CD14-positive monocyte (primary cell): ENCODE measurements at regions not wholly inside any gene's neighbourhood (a gene's known extent, or its start where the extent isn't known, plus 50 kb on each side); places are given as distances from the start of the nearest gene placed in this dataset.

Source experiments
- DNase-seq, 3 donors: peaks; one replicate each; pipeline ENCODE4 v3.0.0-alpha.2; 2011 to 2022
- H2AFZ ChIP-seq: 2 replicates; pipeline ENCODE4 v1.6.0; 2012; ENCODE audit warnings: mild to moderate bottlenecking, low read depth, low read length, inconsistent platforms; ENCODE audit not compliant: insufficient read depth, poor library complexity, severe bottlenecking
- H3K27ac ChIP-seq, 2 donors: 1 replicate in 1 of 2; 2 replicates in 1 of 2; pipeline ENCODE4 v1.5.1; 2012 to 2013; ENCODE audit warnings: low read length in 2 of 2, control low read depth in 1 of 2, inconsistent platforms in 1 of 2, low read depth in 1 of 2, mild to moderate bottlenecking in 1 of 2
- H3K27me3 ChIP-seq, 2 donors: one replicate each; pipeline versions ENCODE4 v1.6.0 to v1.6.1; 2011 to 2013; ENCODE audit warnings: low read length in 2 of 2; ENCODE audit not compliant: control insufficient read depth in 2 of 2, insufficient read depth in 2 of 2
- H3K36me3 ChIP-seq, 2 donors: replicated peaks in 1 of 2; 1 replicate in 1 of 2; 2 replicates in 1 of 2; pipeline versions ENCODE4 v1.5.1 to v1.6.1; 2012 to 2013; ENCODE audit warnings: low read length in 2 of 2, control low read depth in 1 of 2, inconsistent platforms in 1 of 2, mild to moderate bottlenecking in 1 of 2; ENCODE audit not compliant: insufficient read depth in 2 of 2, control insufficient read depth in 1 of 2
- H3K4me1 ChIP-seq, 2 donors: 1 replicate in 1 of 2; 2 replicates in 1 of 2; pipeline versions ENCODE4 v1.5.1 to v1.6.1; 2012 to 2013; ENCODE audit warnings: low read length in 2 of 2, control low read depth in 1 of 2, inconsistent platforms in 1 of 2, mild to moderate bottlenecking in 1 of 2, moderate library complexity in 1 of 2; ENCODE audit not compliant: insufficient read depth in 2 of 2, control insufficient read depth in 1 of 2
- H3K4me2 ChIP-seq: replicated peaks from 2 replicates; pipeline ENCODE3; 2012; ENCODE audit warnings: low read length, moderate library complexity, mild to moderate bottlenecking; ENCODE audit not compliant: poor library complexity, severe bottlenecking; ENCODE audit errors: extremely low read depth
- H3K4me3 ChIP-seq, 3 experiments: fragments of 200-600 bp in 1 of 3; sonication (generic) in 1 of 3; replicated peaks in 1 of 3; 1 replicate in 2 of 3; 2 replicates in 1 of 3; pipeline ENCODE4 v1.5.1; 2011 to 2013; ENCODE audit warnings: low read length in 3 of 3, mild to moderate bottlenecking in 3 of 3, control low read depth in 2 of 3, low read depth in 2 of 3, inconsistent platforms in 1 of 3, moderate library complexity in 1 of 3
- H3K79me2 ChIP-seq: 2 replicates; pipeline ENCODE4 v1.6.0; 2012; ENCODE audit warnings: mild to moderate bottlenecking, control low read depth, inconsistent platforms, low read length, moderate library complexity; ENCODE audit not compliant: insufficient read depth
- H3K9ac ChIP-seq: 2 replicates; pipeline ENCODE4 v1.6.0; 2017; ENCODE audit warnings: low read length, mild to moderate bottlenecking; ENCODE audit not compliant: insufficient read depth, poor library complexity, severe bottlenecking
- H3K9me3 ChIP-seq, 2 donors: replicated peaks in 1 of 2; 1 replicate in 1 of 2; 2 replicates in 1 of 2; pipeline versions ENCODE4 v1.5.1 to v1.6.1; 2012 to 2013; ENCODE audit warnings: low read length in 2 of 2, control low read depth in 1 of 2; ENCODE audit not compliant: control insufficient read depth in 1 of 2, insufficient read depth in 1 of 2
- H4K20me1 ChIP-seq: 2 replicates; pipeline ENCODE4 v1.6.0; 2012; ENCODE audit warnings: mild to moderate bottlenecking, low read length, control low read depth, moderate library complexity; ENCODE audit not compliant: insufficient read depth
- H3K27ac Mint-ChIP-seq, 7 donors: one replicate each; pipeline ENCODE4 v1.8.0; 2020; ENCODE audit warnings: mild to moderate bottlenecking in 7 of 7, mixed read lengths in 7 of 7, moderate library complexity in 6 of 7, inconsistent platforms in 2 of 7
- H3K27me3 Mint-ChIP-seq, 3 donors: one replicate each; pipeline ENCODE4 v1.8.0; 2021 to 2022; ENCODE audit warnings: low read depth in 3 of 3, mild to moderate bottlenecking in 3 of 3, mixed read lengths in 3 of 3, moderate library complexity in 3 of 3, inconsistent platforms in 1 of 3
- H3K36me3 Mint-ChIP-seq, 2 donors: one replicate each; pipeline ENCODE4 v1.8.0; 2020; ENCODE audit warnings: mixed read lengths in 2 of 2, inconsistent platforms in 1 of 2, mild to moderate bottlenecking in 1 of 2
- H3K4me1 Mint-ChIP-seq: one replicate; pipeline ENCODE4 v1.8.0; 2020; ENCODE audit warnings: mild to moderate bottlenecking, mixed read lengths
- H3K4me3 Mint-ChIP-seq, 2 donors: one replicate each; pipeline ENCODE4 v1.8.0; 2020; ENCODE audit warnings: mild to moderate bottlenecking in 2 of 2, mixed read lengths in 2 of 2, moderate library complexity in 1 of 2
- H3K9me3 Mint-ChIP-seq, 7 donors: one replicate each; pipeline ENCODE4 v1.8.0; 2020 to 2022; ENCODE audit warnings: mixed read lengths in 7 of 7, mild to moderate bottlenecking in 6 of 7, moderate library complexity in 6 of 7, inconsistent platforms in 2 of 7
- CTCF ChIP-seq: fragments of 200-600 bp; IDR thresholded peaks from one replicate; pipeline ENCODE4 v1.8.0; 2022; ENCODE audit warnings: antibody characterized with exemption, mild to moderate bottlenecking
- WGBS: methylation state at CpG from one replicate; pipeline ENCODE4 v1.1.5; 2013; ENCODE audit warnings: missing lambda C conversion rate; ENCODE audit not compliant: insufficient coverage; 5-methylcytosine and 5-hydroxymethylcytosine counted together
- intact Hi-C, 2 donors: fragments of 100-400 bp; cut with micrococcal nuclease; formaldehyde crosslinking; loops; one replicate each; pipeline versions ENCODE4 v1.15.0 to v1.15.1; 2023

GRCh38 chr9:14520341-14520740 is 172.9 kb downstream of the ZDHHC21 start:
- Mint-ChIP-seq H3K27ac (no peak overlapping the region), H3K9me3 (peaks cover 0 to 3% (median 0%) of the 10 kb centered on the region in 7 donors), H3K36me3 (no peaks in the 10 kb centered on the region), H3K4me1 (no peaks in the 10 kb centered on the region), H3K4me3 (no peak overlapping the region), H3K27me3 (peaks cover 0 to 1% (median 0%) of the 10 kb centered on the region in 3 donors)
- WGBS: 80% methylated on average over 1 of the region's 2 CpGs
- no peak for TF ChIP-seq CTCF
- Histone ChIP-seq H4K20me1 (no peaks in the 10 kb centered on the region), H3K9me3 (no peaks in the 10 kb centered on the region), H3K4me3 (no peak overlapping the region), H2AFZ (no peak overlapping the region), H3K27ac (no peak overlapping the region), H3K27me3 (no peaks in the 10 kb centered on the region), H3K4me2 (no peak overlapping the region), H3K9ac (no peak overlapping the region), H3K4me1 (no peaks in the 10 kb centered on the region), H3K36me3 (no peaks in the 10 kb centered on the region), H3K79me2 (no peaks in the 10 kb centered on the region)
- DNase-seq: no peak
- intact Hi-C loops: no loop called here

GRCh38 chr9:14517154-14517906 is 175.9 kb downstream of the ZDHHC21 start:
- no peaks in the 10 kb centered on the region for H3K27me3 Mint-ChIP-seq
- H3K9me3 Mint-ChIP-seq: peaks cover 0 to 6% (median 0%) of the 10 kb centered on the region in 7 donors
- no peak overlapping the region for H3K4me2 ChIP-seq
- H3K27ac ChIP-seq: no peak overlapping the region
- no peaks in the 10 kb centered on the region for H3K27me3 ChIP-seq
- no peak for DNase-seq
- WGBS: 85% methylated on average over 3 of the region's 4 CpGs
- no peaks in the 10 kb centered on the region for H3K36me3 Mint-ChIP-seq
- H4K20me1 ChIP-seq: no peaks in the 10 kb centered on the region
- no peak overlapping the region for H3K4me3 ChIP-seq
- no peaks in the 10 kb centered on the region for H3K36me3 ChIP-seq
- no peak for TF ChIP-seq CTCF
- H3K4me1 ChIP-seq: no peaks in the 10 kb centered on the region
- H2AFZ ChIP-seq: no peak overlapping the region
- no peak overlapping the region for H3K4me3 Mint-ChIP-seq
- no peaks in the 10 kb centered on the region for H3K9me3 ChIP-seq
- intact Hi-C loops: no loop called here
- no peaks in the 10 kb centered on the region for H3K79me2 ChIP-seq
- H3K9ac ChIP-seq: no peak overlapping the region
- H3K27ac Mint-ChIP-seq: no peak overlapping the region
- H3K4me1 Mint-ChIP-seq: no peaks in the 10 kb centered on the region
